GM20000 (cell line): ENCODE measurements at regions not wholly inside any gene's neighbourhood (a gene's known extent, or its start where the extent isn't known, plus 50 kb on each side); places are given as distances from the start of the nearest gene placed in this dataset.

Source experiments
- DNase-seq: peaks from one replicate; pipeline ENCODE4 v3.0.0; 2012; ENCODE audit warnings: low spot score
- TF ChIP-seq, protein P1 (sequence below): IDR thresholded peaks from 2 replicates; pipeline ENCODE4 v1.5.1; 2012; ENCODE audit warnings: mild to moderate bottlenecking, control low read depth; ENCODE audit errors: extremely low read depth, missing control alignments

DNA sequence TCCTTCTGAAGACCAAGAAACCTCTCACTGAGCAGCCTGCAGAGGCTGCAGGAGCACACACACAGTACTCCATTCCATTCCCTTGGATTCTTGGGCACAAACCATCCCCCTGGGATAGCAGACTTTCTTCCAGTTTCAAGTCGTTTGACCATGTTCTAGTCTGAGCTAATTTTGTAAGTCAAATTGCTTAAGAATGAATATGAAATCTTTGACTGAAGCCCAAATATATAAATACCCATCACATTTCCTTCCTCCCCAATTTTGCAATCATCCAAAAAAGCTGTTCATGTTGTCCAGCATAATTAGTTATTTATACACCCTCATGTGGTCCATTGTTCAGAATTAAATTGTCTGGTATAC, 231.2 kb upstream of the TPRG1 start:
- TF ChIP-seq, protein P1, sequence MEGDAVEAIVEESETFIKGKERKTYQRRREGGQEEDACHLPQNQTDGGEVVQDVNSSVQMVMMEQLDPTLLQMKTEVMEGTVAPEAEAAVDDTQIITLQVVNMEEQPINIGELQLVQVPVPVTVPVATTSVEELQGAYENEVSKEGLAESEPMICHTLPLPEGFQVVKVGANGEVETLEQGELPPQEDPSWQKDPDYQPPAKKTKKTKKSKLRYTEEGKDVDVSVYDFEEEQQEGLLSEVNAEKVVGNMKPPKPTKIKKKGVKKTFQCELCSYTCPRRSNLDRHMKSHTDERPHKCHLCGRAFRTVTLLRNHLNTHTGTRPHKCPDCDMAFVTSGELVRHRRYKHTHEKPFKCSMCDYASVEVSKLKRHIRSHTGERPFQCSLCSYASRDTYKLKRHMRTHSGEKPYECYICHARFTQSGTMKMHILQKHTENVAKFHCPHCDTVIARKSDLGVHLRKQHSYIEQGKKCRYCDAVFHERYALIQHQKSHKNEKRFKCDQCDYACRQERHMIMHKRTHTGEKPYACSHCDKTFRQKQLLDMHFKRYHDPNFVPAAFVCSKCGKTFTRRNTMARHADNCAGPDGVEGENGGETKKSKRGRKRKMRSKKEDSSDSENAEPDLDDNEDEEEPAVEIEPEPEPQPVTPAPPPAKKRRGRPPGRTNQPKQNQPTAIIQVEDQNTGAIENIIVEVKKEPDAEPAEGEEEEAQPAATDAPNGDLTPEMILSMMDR, result no peak
- no peak for DNase-seq

DNA sequence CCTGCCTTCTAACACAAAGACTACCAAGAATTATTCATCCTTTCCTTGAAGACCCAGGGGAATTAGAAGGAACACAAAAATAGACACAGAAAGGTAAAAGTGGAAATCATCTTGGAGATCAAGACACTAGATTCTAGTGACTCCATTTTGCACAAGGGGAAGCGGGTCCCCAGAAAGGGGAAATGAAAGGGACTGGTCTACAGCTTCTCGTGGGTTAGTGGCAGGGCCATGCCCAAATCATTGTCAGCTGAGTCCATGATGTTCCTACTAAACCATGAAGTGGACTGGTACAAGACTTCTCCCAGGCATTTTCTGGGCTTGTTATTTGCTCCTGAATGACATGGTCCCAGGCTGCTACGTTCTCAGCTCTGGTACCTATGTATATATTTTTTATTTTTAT, 230.7 kb upstream of the TPRG1 start:
- no peak for DNase-seq
- TF ChIP-seq, protein P1, result no peak

- TF ChIP-seq, protein P1, result no peak
- no peak for DNase-seq
Measured at GRCh38 chr3:188942191-188942590, 229.6 kb upstream of the TPRG1 start.

DNA sequence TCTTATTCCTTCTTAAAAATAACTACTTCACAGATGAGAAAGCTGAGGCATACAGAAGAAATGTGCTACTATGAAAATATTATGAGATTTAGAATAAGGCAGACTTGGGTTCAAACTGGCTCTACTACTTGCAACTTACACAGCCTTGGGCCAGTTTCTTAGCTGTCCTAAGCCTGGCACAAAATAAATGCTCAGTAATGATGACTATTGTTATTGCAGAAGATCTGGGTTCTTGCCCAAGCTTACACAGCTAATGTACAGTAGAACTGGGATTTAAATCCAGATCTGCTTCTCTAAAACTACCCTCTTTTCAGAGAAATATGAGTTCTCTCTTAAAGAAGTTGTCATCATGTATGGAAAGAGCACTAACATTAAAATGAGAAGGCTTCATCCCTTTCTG, 228.2 kb upstream of the TPRG1 start:
- TF ChIP-seq, protein P1, result no peak
- no peak for DNase-seq

GRCh38 chr3:188944108-188944507, 227.7 kb upstream of the TPRG1 start:
- TF ChIP-seq, protein P1, result no peak
- no peak for DNase-seq

- DNase-seq, result no peak
- TF ChIP-seq, protein P1, result no peak
Measured at GRCh38 chr3:188946351-188947240, 225.2 kb upstream of the TPRG1 start.

GRCh38 chr3:188947401-188948280, 224.1 kb upstream of the TPRG1 start:
- DNase-seq, result no peak
- TF ChIP-seq, protein P1, result no peak
